Brain pericyte (primary cell): ENCODE measurements at regions not wholly inside any gene's neighbourhood (a gene's known extent, or its start where the extent isn't known, plus 50 kb on each side); places are given as distances from the start of the nearest gene placed in this dataset.
"Not testable (repeated sequence)": the region's sequence is repeated elsewhere in the genome, so short reads cannot be mapped to it uniquely, and the experiment has no call there.

ENCODE experiments used
- DNase-seq: peaks from one replicate; pipeline ENCODE4 v3.0.0-alpha.2; 2012; ENCODE audit warnings: low read depth, low spot score

- no peak for DNase-seq
These were observed 179.7 kb downstream of the FOXG1 start for GRCh38 chr14:28946267-28946666.

GRCh38 chr14:28949503-28949902 is 182.9 kb downstream of the FOXG1 start:
- no peak for DNase-seq

GRCh38 chr14:28952161-28952560 is 185.6 kb downstream of the FOXG1 start:
- DNase-seq: no peak

DNA sequence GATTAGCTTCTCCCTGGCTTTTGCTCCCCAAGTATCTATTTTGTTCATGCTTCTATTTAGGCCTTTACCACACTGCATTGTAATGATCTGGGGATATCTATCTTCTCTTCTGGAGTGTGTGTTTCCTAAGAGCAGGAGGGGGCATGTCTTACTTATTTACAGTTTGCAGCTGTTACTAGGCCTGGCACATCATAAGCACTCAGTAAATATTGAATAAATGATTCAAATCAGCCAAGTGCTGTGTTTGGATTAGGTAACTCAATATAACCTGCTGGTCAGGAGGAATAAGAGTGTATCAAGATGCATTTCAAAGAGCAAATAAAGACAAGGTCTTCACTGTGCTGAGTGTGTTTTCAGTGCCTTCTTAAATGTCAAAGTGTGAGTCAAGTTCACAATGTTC is 186.1 kb downstream of the FOXG1 start:
- DNase-seq: no peak

- no peak for DNase-seq
These were observed 187.4 kb downstream of the FOXG1 start for GRCh38 chr14:28953973-28954372.

DNA sequence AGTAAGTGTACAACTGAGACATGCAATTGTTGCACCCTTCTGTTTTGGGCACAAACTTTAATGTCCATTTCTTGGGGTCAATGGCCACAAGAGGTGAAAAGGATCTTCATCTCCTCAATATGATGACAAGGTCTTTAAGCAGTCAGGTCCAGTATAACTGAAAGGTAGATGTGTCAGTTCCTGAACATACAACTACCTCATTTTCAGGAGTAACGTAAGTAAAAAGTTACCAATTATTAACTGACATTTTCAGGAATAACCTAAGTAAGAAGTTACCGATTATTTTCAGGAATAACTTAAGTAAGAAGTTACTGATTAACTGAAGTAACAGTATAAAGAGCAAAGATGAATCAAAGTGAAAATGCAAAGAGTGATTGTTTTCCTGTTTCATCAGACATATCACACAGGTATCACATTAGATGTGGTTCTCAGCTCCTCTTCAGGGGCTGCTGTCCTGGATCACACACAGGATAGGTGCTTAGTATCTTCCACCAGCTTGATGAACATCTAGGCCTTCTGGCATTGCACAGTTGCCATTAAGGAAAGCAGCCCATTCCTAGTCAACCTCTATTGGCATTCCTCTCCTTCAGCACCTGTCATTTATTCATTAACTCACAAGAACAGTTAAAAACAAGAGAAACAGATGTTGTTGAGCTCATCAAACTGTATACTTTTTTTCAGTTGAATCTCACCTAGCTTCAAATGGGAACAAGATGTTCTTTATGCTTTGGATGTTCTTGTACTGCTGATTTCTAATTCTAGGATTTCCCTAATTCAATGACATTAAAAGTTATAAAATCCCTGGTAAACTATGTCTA is 200.0 kb downstream of the FOXG1 start:
- DNase-seq: no peak

DNA sequence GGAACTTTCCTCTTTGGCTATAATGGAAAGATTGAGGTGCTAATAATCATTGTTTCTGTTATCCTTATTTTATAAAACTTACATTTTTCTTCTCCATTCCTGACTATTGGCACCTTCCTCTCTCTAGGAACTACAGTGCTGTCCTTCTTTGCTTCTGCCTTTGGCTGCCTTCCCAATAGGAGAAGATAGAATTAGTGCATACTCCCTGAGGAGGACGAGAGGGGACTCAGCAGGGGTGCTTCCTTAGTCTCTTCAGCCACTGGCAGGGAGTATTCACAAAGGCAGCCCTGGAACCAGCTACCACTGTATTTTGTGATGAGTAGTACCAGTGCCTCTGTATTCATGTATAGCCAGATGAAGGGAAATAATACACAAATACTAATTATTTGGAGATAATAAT is 208.5 kb downstream of the FOXG1 start:
- DNase-seq: no peak

DNA sequence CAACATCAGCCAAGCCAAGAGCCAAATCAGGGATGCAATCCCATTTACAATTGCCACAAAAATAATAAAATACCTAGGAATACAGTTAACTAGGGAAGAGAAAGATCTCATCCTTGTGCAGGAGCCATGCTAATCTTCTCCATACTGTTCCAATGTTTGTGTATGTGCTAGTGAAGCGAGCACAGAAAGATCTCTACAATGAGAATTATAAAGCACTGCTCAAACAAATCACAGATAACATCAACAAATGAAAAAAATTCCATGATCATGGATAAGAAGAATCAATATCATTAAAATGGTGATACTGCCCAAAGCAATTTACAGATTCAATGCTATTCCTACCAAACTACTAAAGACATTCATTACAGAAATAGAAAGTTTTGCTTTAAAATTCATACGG is 215.6 kb downstream of the FOXG1 start:
- DNase-seq: no peak

- no peak for DNase-seq
These were observed 216.7 kb downstream of the FOXG1 start for GRCh38 chr14:28983279-28983678.

DNA sequence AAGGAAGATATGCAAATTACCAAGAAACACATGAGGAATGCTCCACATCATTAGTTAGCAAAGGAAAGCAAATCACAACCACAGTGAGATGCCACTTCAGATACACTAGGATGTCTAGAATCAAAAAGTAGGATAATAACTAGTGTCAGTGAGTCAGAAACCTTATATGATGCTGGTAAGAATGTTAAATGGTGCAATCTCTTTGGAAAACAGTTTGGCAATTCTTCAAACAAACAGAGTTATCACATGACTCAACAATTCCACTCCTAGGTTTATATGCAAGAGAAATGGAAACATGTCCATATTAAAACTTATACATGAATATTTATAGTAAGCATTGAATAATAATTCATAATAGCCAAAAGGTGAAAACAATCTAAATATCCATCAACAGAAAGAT is 220.9 kb downstream of the FOXG1 start:
- DNase-seq: no peak

DNA sequence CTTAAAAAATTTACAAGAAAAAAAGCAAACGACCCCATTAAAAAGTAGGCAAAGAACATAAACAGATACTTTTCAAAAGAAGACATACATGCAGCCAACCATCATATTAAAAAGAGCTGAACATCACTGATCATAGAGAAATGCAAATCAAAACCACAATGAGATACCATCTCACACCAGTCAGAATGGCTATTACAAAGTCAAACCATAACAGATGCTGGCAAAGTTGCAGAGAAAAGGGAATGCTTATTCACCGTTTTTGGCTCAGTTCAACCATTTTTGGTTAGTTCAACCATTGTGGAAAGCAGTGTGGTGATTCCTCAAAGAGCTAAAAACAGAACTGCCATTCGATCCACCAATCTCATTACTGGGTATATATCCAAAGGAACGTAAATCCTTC is 230.6 kb downstream of the FOXG1 start:
- DNase-seq: not testable (repeated sequence)

- DNase-seq: no peak
These were observed 233.1 kb downstream of the FOXG1 start for GRCh38 chr14:28999656-29000055.

DNA sequence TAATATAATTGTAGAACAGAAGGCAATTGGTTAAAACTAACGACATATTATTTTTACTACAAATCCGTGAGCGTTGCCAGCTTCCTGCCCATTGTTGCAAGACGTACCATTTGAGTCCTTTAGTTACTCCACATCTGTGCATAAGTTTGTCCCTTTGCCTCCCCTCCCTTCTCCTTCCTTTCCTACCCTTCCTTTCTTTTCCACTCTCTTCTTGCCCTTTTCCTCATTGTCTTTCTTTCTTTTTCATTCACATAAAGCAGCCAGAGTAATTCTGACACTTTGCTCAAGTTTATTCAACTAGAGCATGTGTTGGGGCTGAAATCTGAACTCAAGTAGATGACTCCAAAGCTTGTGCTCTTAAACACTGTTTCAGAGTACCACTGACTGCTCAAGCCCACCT is 239.1 kb downstream of the FOXG1 start:
- no peak for DNase-seq

GRCh38 chr14:29007990-29008389 is 241.4 kb downstream of the FOXG1 start:
- no peak for DNase-seq

DNA sequence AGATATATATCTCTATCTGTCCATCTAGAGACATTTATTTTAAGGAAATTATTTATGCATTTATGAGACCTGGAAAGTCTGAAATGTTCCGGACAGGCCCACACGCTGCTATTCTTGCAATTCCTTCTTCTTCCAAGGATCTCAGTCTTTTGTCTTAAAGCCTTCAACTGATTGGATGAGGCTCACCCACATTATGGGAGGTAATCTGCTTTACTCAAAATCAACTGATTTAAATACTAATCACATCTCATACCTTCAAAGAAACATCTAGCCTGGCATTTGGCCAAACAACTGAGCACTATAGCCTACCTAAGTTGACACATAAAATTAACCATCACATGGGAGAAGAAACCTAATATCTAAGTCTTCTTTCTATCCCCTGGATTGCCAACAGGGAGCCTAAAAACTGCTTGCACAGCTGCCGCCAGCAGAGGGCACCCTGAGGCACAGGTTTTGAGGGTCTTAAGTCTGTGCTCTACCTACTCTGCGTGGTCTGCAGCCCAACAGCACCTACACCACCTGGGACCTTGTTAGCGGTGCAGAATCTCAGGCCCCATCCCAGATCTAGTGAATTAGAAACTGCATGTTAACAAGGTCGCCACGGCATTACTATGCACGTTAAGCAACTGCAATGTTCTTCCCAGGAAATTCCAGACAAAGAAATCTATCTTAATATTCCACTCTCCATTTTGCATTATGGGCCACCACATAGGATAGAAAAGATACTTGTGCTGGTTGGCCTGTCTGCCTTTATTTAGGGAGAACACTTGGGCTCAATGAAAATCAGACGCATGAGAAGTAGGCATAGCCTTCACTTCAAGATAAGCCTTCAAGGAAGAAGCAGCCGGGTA is 249.7 kb downstream of the FOXG1 start:
- DNase-seq: no peak

- not testable (repeated sequence) for DNase-seq
These were observed 256.9 kb downstream of the FOXG1 start for GRCh38 chr14:29023505-29023904.

- DNase-seq: not testable (repeated sequence)
These were observed 260.9 kb downstream of the FOXG1 start for GRCh38 chr14:29027441-29027840.

GRCh38 chr14:29027941-29028705 is 261.5 kb downstream of the FOXG1 start:
- not testable (repeated sequence) for DNase-seq

DNA sequence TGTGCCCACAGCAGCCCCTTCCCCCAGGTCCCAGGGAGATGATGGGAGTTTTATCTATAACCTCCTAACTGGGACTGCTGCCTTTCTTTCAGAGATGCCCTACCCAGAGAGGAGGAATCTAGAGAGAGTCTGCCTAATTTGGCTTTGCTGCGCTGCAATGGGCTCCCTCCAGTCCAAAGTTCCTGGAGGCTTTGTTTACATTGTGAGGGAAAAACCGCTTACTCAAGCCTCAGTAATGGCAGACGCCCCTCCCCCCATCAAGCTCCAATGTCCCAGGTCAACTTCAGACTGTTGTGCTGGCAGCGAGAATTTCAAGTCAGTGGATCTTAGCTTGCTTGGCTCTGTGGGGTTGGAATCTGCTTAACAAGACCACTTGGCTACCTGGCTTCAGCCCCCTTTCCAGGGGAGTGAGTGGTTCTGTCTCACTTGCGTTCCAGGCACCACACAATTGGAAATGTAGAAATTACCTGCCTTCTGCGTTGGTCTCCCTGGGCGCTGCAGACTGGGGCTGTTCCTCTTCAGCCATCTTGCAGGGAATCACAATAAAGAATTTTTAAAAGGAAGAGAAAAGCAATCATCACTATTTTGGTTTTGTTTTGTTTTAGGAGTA is 262.5 kb downstream of the FOXG1 start:
- no peak for DNase-seq

- no peak for DNase-seq
These were observed 263.5 kb downstream of the FOXG1 start for GRCh38 chr14:29030121-29030520.

GRCh38 chr14:29030970-29031369 is 264.4 kb downstream of the FOXG1 start:
- DNase-seq: no peak

DNA sequence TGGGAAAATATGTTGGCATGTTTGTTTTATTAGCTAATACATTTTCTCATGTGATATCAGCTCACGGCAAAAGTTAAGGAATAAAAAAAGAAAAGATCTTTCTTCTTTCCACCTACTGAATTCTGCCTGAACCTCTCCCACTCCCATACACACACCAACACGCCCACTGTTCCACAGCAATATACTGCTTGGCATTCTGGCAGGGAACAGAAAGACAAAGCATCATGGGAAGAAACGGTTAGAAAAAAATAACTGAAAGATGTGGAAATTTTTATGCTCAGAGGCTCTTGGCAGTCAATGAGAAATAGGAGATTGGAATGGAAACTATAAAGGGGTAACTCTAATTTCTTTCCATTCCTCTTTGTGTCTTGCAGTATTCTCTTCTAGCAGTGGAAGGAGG is 268.5 kb downstream of the FOXG1 start:
- no peak for DNase-seq
